DND-41 (cell line): ENCODE measurements at regions not wholly inside any gene's neighbourhood (a gene's known extent, or its start where the extent isn't known, plus 50 kb on each side); places are given as distances from the start of the nearest gene placed in this dataset.

ENCODE experiments used
- ATAC-seq: fragments of 200-7000 bp; cut with Tn5 transposase; 3 replicates; pipeline ENCODE4 v1.9.1; 2021; ENCODE audit warnings: low read depth; ENCODE audit not compliant: insufficient read depth
- DNase-seq: peaks from one replicate; pipeline ENCODE4 v3.0.0-alpha.2; 2020
- H2AFZ ChIP-seq: 2 replicates; pipeline ENCODE4 v1.6.0; 2012; ENCODE audit warnings: low read depth, low read length
- H3K27ac ChIP-seq: 2 replicates; pipeline ENCODE4 v1.5.1; 2012; ENCODE audit warnings: low read length, inconsistent platforms
- H3K27me3 ChIP-seq: fragments of 200-600 bp; sonication (generic); 2 replicates; pipeline ENCODE4 v1.6.0; 2012; ENCODE audit warnings: low read length, mild to moderate bottlenecking, inconsistent platforms; ENCODE audit not compliant: insufficient read depth, poor library complexity
- H3K36me3 ChIP-seq: 2 replicates; pipeline ENCODE4 v1.5.1; 2012; ENCODE audit warnings: low read length, inconsistent platforms; ENCODE audit not compliant: insufficient read depth
- H3K4me1 ChIP-seq: 2 replicates; pipeline ENCODE4 v1.5.1; 2012; ENCODE audit warnings: mild to moderate bottlenecking, low read length; ENCODE audit not compliant: insufficient read depth
- H3K4me2 ChIP-seq: 2 replicates; pipeline ENCODE4 v1.6.0; 2012; ENCODE audit warnings: mild to moderate bottlenecking, moderate library complexity, low read length, inconsistent platforms; ENCODE audit not compliant: insufficient read depth
- H3K4me3 ChIP-seq, 2 experiments: fragments of 200-600 bp in 1 of 2; shearing (Covaris generic) in 1 of 2; 2 replicates each; pipeline ENCODE4 v1.5.1; 2012 to 2016; ENCODE audit warnings: inconsistent platforms in 2 of 2, low read length in 2 of 2, mild to moderate bottlenecking in 2 of 2, low read depth in 1 of 2, moderate library complexity in 1 of 2
- H3K79me2 ChIP-seq: 2 replicates; pipeline ENCODE4 v1.6.0; 2012; ENCODE audit warnings: low read length, inconsistent platforms; ENCODE audit not compliant: insufficient read depth
- H3K9ac ChIP-seq: 2 replicates; pipeline ENCODE4 v1.6.0; 2012; ENCODE audit warnings: low read depth, mild to moderate bottlenecking, inconsistent platforms, low read length, moderate library complexity
- H3K9me3 ChIP-seq: 2 replicates; pipeline ENCODE4 v1.5.1; 2012; ENCODE audit warnings: low read length, moderate library complexity, mild to moderate bottlenecking, inconsistent platforms; ENCODE audit not compliant: insufficient read depth, severe bottlenecking
- H4K20me1 ChIP-seq: 2 replicates; pipeline ENCODE4 v1.6.0; 2012; ENCODE audit warnings: low read length; ENCODE audit not compliant: insufficient read depth
- CTCF ChIP-seq: IDR thresholded peaks from 2 replicates; pipeline ENCODE4 v1.5.1; 2012; ENCODE audit warnings: borderline replicate concordance, low read length, moderate library complexity, mild to moderate bottlenecking; ENCODE audit not compliant: poor library complexity, severe bottlenecking; ENCODE audit errors: extremely low read depth
- EZH2 ChIP-seq: IDR thresholded peaks from 3 replicates; pipeline ENCODE4 v1.6.1; 2012; ENCODE audit warnings: borderline replicate concordance, low read depth, mild to moderate bottlenecking, moderate library complexity, low read length, inconsistent platforms; ENCODE audit not compliant: severe bottlenecking

GRCh38 chr2:41920812-41921211 is 127.0 kb upstream of the PKDCC start:
- DNase-seq (no peak), ATAC-seq (no peak)

GRCh38 chr2:41922177-41922576 is 125.6 kb upstream of the PKDCC start:
- Histone ChIP-seq H4K20me1 (no peaks in the 10 kb centered on the region), H3K4me2 (no peak overlapping the region), H3K4me3 (no peak overlapping the region), H3K9me3 (no peaks in the 10 kb centered on the region), H3K27me3 (peaks cover 5% of the 10 kb centered on the region), H3K4me1 (no peaks in the 10 kb centered on the region), H3K27ac (no peak overlapping the region), H3K36me3 (no peaks in the 10 kb centered on the region), H3K79me2 (no peaks in the 10 kb centered on the region), H3K9ac (no peak overlapping the region), H2AFZ (no peak overlapping the region)
- no peak for ATAC-seq
- no peak for TF ChIP-seq CTCF
- TF ChIP-seq EZH2: no peak
- no peak for DNase-seq

More at GRCh38 chr2:41920812-41921211, 127.0 kb upstream of the PKDCC start:
- Histone ChIP-seq H4K20me1 (no peaks in the 10 kb centered on the region), H3K79me2 (no peaks in the 10 kb centered on the region), H3K4me1 (no peaks in the 10 kb centered on the region), H3K36me3 (no peaks in the 10 kb centered on the region), H3K27ac (no peak overlapping the region), H3K4me2 (no peak overlapping the region), H3K9me3 (no peaks in the 10 kb centered on the region), H3K4me3 (no peak overlapping the region), H3K27me3 (peaks cover 5% of the 10 kb centered on the region), H2AFZ (no peak overlapping the region), H3K9ac (no peak overlapping the region)
- TF ChIP-seq EZH2 (no peak), CTCF (no peak)

GRCh38 chr2:41923156-41923786 is 124.5 kb upstream of the PKDCC start:
- H4K20me1 ChIP-seq: no peaks in the 10 kb centered on the region
- ATAC-seq (no peak), DNase-seq (no peak)
- H3K9me3 ChIP-seq: no peaks in the 10 kb centered on the region
- H3K4me1 ChIP-seq: no peaks in the 10 kb centered on the region
- H3K9ac ChIP-seq: no peak overlapping the region
- no peaks in the 10 kb centered on the region for H3K36me3 ChIP-seq
- no peak overlapping the region for H3K4me2 ChIP-seq
- H3K27ac ChIP-seq: no peak overlapping the region
- no peaks in the 10 kb centered on the region for H3K79me2 ChIP-seq
- no peak overlapping the region for H3K4me3 ChIP-seq
- H2AFZ ChIP-seq: no peak overlapping the region
- TF ChIP-seq EZH2 (no peak), CTCF (no peak)
- peaks cover 5% of the 10 kb centered on the region for H3K27me3 ChIP-seq

GRCh38 chr2:41924024-41924423 is 123.8 kb upstream of the PKDCC start:
- Histone ChIP-seq H3K36me3 (no peaks in the 10 kb centered on the region), H4K20me1 (no peaks in the 10 kb centered on the region), H3K4me1 (no peaks in the 10 kb centered on the region), H3K4me3 (no peak overlapping the region), H3K79me2 (no peaks in the 10 kb centered on the region), H2AFZ (no peak overlapping the region), H3K9ac (no peak overlapping the region), H3K4me2 (no peak overlapping the region), H3K9me3 (no peaks in the 10 kb centered on the region), H3K27ac (no peak overlapping the region), H3K27me3 (no peaks in the 10 kb centered on the region)
- TF ChIP-seq CTCF: no peak
- no peak for TF ChIP-seq EZH2
- ATAC-seq (no peak), DNase-seq (no peak)
